HEK293T (cell line): ENCODE measurements at regions not wholly inside any gene's neighbourhood (a gene's known extent, or its start where the extent isn't known, plus 50 kb on each side); places are given as distances from the start of the nearest gene placed in this dataset.
A peak's percentile ranks its signal among the peaks of the same experiment; 100 is the strongest.

ENCODE experiments used
- ELF4 ChIP-seq: fragments of 450-650 bp; IDR thresholded peaks from 2 replicates; pipeline ENCODE4 v1.6.1; 2017; ENCODE audit warnings: antibody characterized with exemption
- FOXK2 ChIP-seq: fragments of 450-650 bp; IDR thresholded peaks from 2 replicates; pipeline ENCODE4 v1.6.1; 2016; ENCODE audit warnings: mild to moderate bottlenecking
- FOXM1 ChIP-seq: fragments of 450-650 bp; IDR thresholded peaks from 2 replicates; pipeline ENCODE4 v1.6.1; 2017; ENCODE audit warnings: mild to moderate bottlenecking, borderline replicate concordance
- L3MBTL2 ChIP-seq: fragments of 450-650 bp; conservative IDR thresholded peaks from 2 replicates; pipeline ENCODE4 v1.6.1; 2016; ENCODE audit warnings: mild to moderate bottlenecking
- LEF1 ChIP-seq: fragments of 450-650 bp; IDR thresholded peaks from 2 replicates; pipeline ENCODE4 v1.6.1; 2017; ENCODE audit warnings: mild to moderate bottlenecking, borderline replicate concordance
- SP1 ChIP-seq: fragments of 450-650 bp; IDR thresholded peaks from 2 replicates; pipeline ENCODE4 v1.6.1; 2017
- SUZ12 ChIP-seq: fragments of 450-650 bp; IDR thresholded peaks from 2 replicates; pipeline ENCODE4 v1.6.1; 2016; ENCODE audit warnings: mild to moderate bottlenecking
- TARDBP ChIP-seq: fragments of 450-650 bp; IDR thresholded peaks from 2 replicates; pipeline ENCODE4 v1.6.1; 2016
- TF ChIP-seq, protein P1 (sequence below): fragments of 450-650 bp; IDR thresholded peaks from 2 replicates; pipeline ENCODE4 v1.6.1; 2016

DNA sequence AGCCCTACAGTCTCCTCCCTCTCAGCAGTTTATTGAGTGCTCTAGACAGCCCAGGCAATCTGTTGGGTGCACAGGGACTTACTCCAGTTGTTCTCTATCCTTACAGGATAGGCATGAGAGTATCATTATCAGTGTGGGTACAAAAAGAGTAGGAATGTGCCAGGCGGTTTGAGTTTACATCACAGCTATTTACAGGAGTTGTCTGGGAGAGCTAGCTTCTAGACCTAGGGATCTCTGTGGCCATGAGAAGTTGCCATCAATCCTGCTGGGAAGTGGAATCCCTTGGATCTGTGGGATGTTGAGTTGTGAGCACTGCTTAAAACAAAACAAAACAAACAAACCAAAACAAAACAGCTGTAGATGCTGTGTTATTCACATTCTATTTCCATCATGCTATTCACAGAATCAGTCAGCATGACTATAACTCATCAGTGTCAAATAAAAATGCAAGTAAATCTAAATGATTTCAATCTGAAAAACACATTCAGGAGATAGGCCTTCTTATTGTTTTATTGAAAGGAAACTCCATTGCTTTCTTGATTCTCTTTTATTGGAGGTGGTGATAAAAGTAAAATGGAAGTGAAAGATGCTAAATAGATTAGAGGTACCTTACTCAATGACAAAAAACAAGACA, 552.4 kb upstream of the ZNF608 start:
- TF ChIP-seq TARDBP (no peak), ELF4 (no peak), LEF1 (no peak), SUZ12 (no peak), FOXK2 (no peak), SP1 (no peak), FOXM1 (no peak), L3MBTL2 (no peak)
- TF ChIP-seq, protein P1, sequence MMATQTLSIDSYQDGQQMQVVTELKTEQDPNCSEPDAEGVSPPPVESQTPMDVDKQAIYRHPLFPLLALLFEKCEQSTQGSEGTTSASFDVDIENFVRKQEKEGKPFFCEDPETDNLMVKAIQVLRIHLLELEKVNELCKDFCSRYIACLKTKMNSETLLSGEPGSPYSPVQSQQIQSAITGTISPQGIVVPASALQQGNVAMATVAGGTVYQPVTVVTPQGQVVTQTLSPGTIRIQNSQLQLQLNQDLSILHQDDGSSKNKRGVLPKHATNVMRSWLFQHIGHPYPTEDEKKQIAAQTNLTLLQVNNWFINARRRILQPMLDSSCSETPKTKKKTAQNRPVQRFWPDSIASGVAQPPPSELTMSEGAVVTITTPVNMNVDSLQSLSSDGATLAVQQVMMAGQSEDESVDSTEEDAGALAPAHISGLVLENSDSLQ = peak; percentile 81
